Mammary epithelial cell (primary cell): ENCODE measurements at regions not wholly inside any gene's neighbourhood (a gene's known extent, or its start where the extent isn't known, plus 50 kb on each side); places are given as distances from the start of the nearest gene placed in this dataset.

ENCODE experiments used
- EZH2 ChIP-seq: IDR thresholded peaks from 2 replicates; pipeline ENCODE4 v1.6.1; 2012; ENCODE audit warnings: low read length, inconsistent platforms, borderline replicate concordance
- TF ChIP-seq, protein P1 (sequence below), 2 donors: IDR thresholded peaks in 1 of 2; conservative IDR thresholded peaks in 1 of 2; 2 replicates each; pipeline ENCODE4 v1.5.1; 2011 to 2012; ENCODE audit warnings: inconsistent platforms in 2 of 2, low read length in 2 of 2, mild to moderate bottlenecking in 2 of 2, control low read depth in 1 of 2, low read depth in 1 of 2; ENCODE audit not compliant: insufficient read depth in 1 of 2; ENCODE audit errors: extremely low read depth in 1 of 2

DNA sequence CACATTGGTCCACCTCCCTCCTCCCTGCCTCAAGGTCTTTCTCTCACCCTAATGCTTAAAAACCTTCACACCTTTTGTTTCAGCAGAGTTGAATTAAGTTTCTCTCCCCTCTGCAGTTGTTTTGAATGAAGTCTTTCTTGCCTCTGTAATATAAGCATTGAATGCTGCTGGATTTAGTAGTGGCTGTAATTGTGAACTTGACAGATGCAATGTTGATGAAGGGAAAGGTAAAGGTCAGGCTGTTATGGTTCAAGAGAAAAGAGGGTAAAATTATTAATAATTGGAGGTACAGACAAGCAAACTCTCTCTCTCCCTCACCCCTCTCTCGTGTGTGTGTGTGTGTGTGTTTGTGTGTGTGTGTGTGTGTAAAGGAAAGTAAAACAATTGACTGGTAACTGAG lies 509.8 kb downstream of the AMY1C start:
- TF ChIP-seq, protein P1, sequence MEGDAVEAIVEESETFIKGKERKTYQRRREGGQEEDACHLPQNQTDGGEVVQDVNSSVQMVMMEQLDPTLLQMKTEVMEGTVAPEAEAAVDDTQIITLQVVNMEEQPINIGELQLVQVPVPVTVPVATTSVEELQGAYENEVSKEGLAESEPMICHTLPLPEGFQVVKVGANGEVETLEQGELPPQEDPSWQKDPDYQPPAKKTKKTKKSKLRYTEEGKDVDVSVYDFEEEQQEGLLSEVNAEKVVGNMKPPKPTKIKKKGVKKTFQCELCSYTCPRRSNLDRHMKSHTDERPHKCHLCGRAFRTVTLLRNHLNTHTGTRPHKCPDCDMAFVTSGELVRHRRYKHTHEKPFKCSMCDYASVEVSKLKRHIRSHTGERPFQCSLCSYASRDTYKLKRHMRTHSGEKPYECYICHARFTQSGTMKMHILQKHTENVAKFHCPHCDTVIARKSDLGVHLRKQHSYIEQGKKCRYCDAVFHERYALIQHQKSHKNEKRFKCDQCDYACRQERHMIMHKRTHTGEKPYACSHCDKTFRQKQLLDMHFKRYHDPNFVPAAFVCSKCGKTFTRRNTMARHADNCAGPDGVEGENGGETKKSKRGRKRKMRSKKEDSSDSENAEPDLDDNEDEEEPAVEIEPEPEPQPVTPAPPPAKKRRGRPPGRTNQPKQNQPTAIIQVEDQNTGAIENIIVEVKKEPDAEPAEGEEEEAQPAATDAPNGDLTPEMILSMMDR (conservative IDR thresholded peaks at IDR 0.05 in 1 of 2, IDR thresholded peaks at IDR 0.05 in 1 of 2; ENCODE audit: extremely low read depth in 1 of 2, insufficient read depth in 1 of 2, low read depth in 1 of 2, low read length in 2 of 2): no peak
- TF ChIP-seq EZH2: no peak
